Right lobe of liver (tissue), 6 donors: ENCODE measurements at regions not wholly inside any gene's neighbourhood (a gene's known extent, or its start where the extent isn't known, plus 50 kb on each side); places are given as distances from the start of the nearest gene placed in this dataset.

ENCODE experiments used
- ATAC-seq, 4 donors: fragments of 200-7000 bp; cut with Tn5 transposase; one replicate each; pipeline ENCODE4 v1.9.1; 2020; ENCODE audit warnings: mild to moderate bottlenecking in 4 of 4, moderate library complexity in 4 of 4
- DNase-seq, 3 donors: peaks; one replicate each; pipeline ENCODE4 v3.0.0-alpha.2; 2020
- H3K27ac ChIP-seq, 3 donors: fragments of 200-600 bp; one replicate each; pipeline ENCODE4 v1.8.0; 2022
- H3K27me3 ChIP-seq, 2 donors: fragments of 200-600 bp; one replicate each; pipeline ENCODE4 v1.8.0; 2022
- H3K36me3 ChIP-seq, 4 donors: fragments of 200-600 bp; sonication (generic) in 1 of 4; one replicate each; pipeline versions ENCODE4 v1.5.1 to v1.8.0; 2017 to 2022; ENCODE audit warnings: control low read depth in 1 of 4
- H3K4me1 ChIP-seq, 4 donors: fragments of 200-600 bp; sonication (generic) in 1 of 4; one replicate each; pipeline versions ENCODE4 v1.5.1 to v1.8.0; 2017 to 2022; ENCODE audit warnings: control low read depth in 1 of 4
- H3K4me3 ChIP-seq, 3 donors: fragments of 200-600 bp; one replicate each; pipeline ENCODE4 v1.8.0; 2022
- H3K9me3 ChIP-seq, 4 donors: fragments of 200-600 bp; sonication (generic) in 1 of 4; one replicate each; pipeline versions ENCODE4 v1.5.1 to v1.8.0; 2017 to 2022; ENCODE audit warnings: control low read depth in 1 of 4
- CTCF ChIP-seq, 4 donors: fragments of 200-600 bp in 3 of 4; fragments of 450-650 bp in 1 of 4; IDR thresholded peaks; one replicate each; pipeline versions ENCODE4 v1.5.1 to v1.8.0; 2016 to 2022; ENCODE audit warnings: antibody characterized with exemption in 4 of 4, mild to moderate bottlenecking in 2 of 4
- POLR2A ChIP-seq: fragments of 450-650 bp; IDR thresholded peaks from one replicate; pipeline ENCODE4 v1.6.1; 2017; ENCODE audit warnings: antibody characterized with exemption, mild to moderate bottlenecking
- WGBS: methylation state at CpG from one replicate; pipeline ENCODE4 v1.1.6; 2018; ENCODE audit warnings: low coverage, low lambda C conversion rate; ENCODE audit not compliant: insufficient coverage; ENCODE audit errors: missing lambda C conversion rate; 5-methylcytosine and 5-hydroxymethylcytosine counted together
- intact Hi-C, 2 donors: fragments of 100-400 bp; cut with DNase I; formaldehyde crosslinking; loops; one replicate each; pipeline versions ENCODE4 v1.11.2 to v1.14.1; 2022
- donor health status: DM: no; HTN: yes; CAD: no.
- donor health status: DM: no; HTN: no; CAD: no.
- donor health status: DM: no; HTN: no; CAD: no.
- donor health status: DM: no; HTN: yes; CAD: no.
- donor health status: DM: no; HTN: yes; CAD: no.

GRCh38 chr5:88113429-88113828 is 155.2 kb downstream of the TMEM161B start:
- Histone ChIP-seq H3K36me3 (no peaks in the 10 kb centered on the region), H3K4me3 (no peak overlapping the region), H3K27ac (no peak overlapping the region), H3K27me3 (no peaks in the 10 kb centered on the region), H3K9me3 (peaks cover 0 to 2% (median 0%) of the 10 kb centered on the region in 4 donors), H3K4me1 (peaks cover 0 to 11% (median 0%) of the 10 kb centered on the region in 4 donors)
- ATAC-seq = peak in 3 of 4 donors; percentile 40 to 75 (median 52)
- TF ChIP-seq POLR2A = no peak
- TF ChIP-seq CTCF (IDR thresholded peaks at IDR 0.05) = peak in 3 of 4 donors; percentile 5 to 22 (median 6)
- WGBS = 35% methylated on average over 1 of the region's 1 CpG
- intact Hi-C loops = no loop called here
- DNase-seq = no peak

GRCh38 chr5:88109818-88110217 is 158.8 kb downstream of the TMEM161B start:
- Histone ChIP-seq H3K9me3 (no peaks in the 10 kb centered on the region), H3K27me3 (no peaks in the 10 kb centered on the region), H3K4me3 (no peak overlapping the region), H3K27ac (no peak overlapping the region), H3K36me3 (no peaks in the 10 kb centered on the region), H3K4me1 (peaks cover 0 to 12% (median 0%) of the 10 kb centered on the region in 4 donors)
- 94% methylated on average over 5 of the region's 5 CpGs for WGBS
- DNase-seq (no peak), ATAC-seq (no peak)
- TF ChIP-seq POLR2A (no peak), CTCF (IDR thresholded peaks at IDR 0.05) (no peak)
- intact Hi-C loops = no loop called here

- Histone ChIP-seq H3K36me3 (no peaks in the 10 kb centered on the region), H3K27me3 (no peaks in the 10 kb centered on the region), H3K27ac (no peak overlapping the region), H3K4me3 (no peak overlapping the region), H3K4me1 (peaks cover 0 to 12% (median 0%) of the 10 kb centered on the region in 4 donors), H3K9me3 (no peaks in the 10 kb centered on the region)
- DNase-seq = no peak
- TF ChIP-seq POLR2A (no peak), CTCF (IDR thresholded peaks at IDR 0.05) (no peak)
- WGBS = 15% methylated on average over 8 of the region's 8 CpGs
- intact Hi-C loops = no loop called here
- peak; percentile 57 to 80 (median 59) for ATAC-seq
Observed at GRCh38 chr5:88108490-88109279, 160.0 kb downstream of the TMEM161B start.

DNA sequence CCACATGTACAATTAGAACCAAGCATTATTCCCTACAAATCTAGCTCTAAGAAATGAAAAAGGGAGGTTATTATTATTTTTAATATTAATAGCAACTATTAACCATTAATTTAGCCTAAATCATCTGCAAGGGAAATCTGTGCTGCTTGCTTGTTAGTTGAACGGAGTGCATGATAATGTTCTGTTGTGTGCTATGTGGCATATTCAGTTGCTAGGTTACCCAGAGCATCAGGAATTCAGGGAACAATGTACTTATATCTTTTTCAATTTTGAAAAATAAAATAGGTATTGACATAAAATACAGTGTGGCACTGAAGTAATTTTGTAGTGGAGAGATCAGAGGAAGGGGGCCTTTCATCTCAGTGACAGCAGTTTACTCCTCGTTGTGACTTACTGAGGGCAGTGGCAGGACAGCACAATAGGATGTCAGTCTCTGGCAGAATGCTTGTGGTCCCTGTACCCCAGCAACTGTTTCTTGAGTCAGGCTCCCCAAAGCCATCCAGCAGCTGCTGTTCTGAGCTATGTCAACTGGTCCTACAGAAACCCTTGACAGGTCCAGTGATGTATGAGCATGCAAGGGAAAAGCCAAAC is 173.6 kb downstream of the TMEM161B start:
- Histone ChIP-seq H3K36me3 (no peaks in the 10 kb centered on the region), H3K4me3 (no peak overlapping the region), H3K4me1 (no peaks in the 10 kb centered on the region), H3K27me3 (no peaks in the 10 kb centered on the region), H3K27ac (no peak overlapping the region), H3K9me3 (no peaks in the 10 kb centered on the region)
- TF ChIP-seq CTCF (IDR thresholded peaks at IDR 0.05) = no peak
- TF ChIP-seq POLR2A = no peak
- intact Hi-C loops = no loop called here
- WGBS = 41% methylated on average over 2 of the region's 2 CpGs
- no peak for ATAC-seq
- DNase-seq = no peak
